ENCODE measurements at regions not wholly inside any gene's neighbourhood (a gene's known extent, or its start where the extent isn't known, plus 50 kb on each side); places are given as distances from the start of the nearest gene placed in this dataset.

- H3K4me1 ChIP-seq (ENCODE audit: insufficient read depth, low read length) = peaks cover 3% of the 10 kb centered on the region
- no peaks in the 10 kb centered on the region for H3K36me3 ChIP-seq (ENCODE audit: insufficient read depth, low read length)
- no peak overlapping the region for H3K27ac Mint-ChIP-seq
- ATAC-seq (ENCODE audit: poor library complexity) = no peak
- POLR2A ChIA-PET = interaction anchor here (1.6 kb wide), 1 partner anchor 14 kb away, joined by 3 read pairs; no protein-coding TSS in a partner anchor
- intact Hi-C loops (cut with DNase I, micrococcal nuclease) = no loop called here
- H3K4me3 ChIP-seq (ENCODE audit: low read length) = no peak overlapping the region
- CTCF ChIA-PET = no interaction called here
- no peak for TF ChIP-seq CTCF (IDR thresholded peaks at IDR 0.05)
- H3K9me3 ChIP-seq (ENCODE audit: control insufficient read depth in 1 of 2, insufficient read depth in 1 of 2, low read length in 2 of 2) = peaks cover 0 to 5% of the 10 kb centered on the region in 2 experiments
- H3K27ac ChIP-seq (ENCODE audit: low read depth in 1 of 2, low read length in 2 of 2) = no peak overlapping the region
- H3K36me3 Mint-ChIP-seq (ENCODE audit: low read depth) = no peaks in the 10 kb centered on the region
- no peak overlapping the region for H3K4me3 Mint-ChIP-seq
- H3K27me3 Mint-ChIP-seq = no peaks in the 10 kb centered on the region
- no peaks in the 10 kb centered on the region for H3K9me3 Mint-ChIP-seq
- DNase-seq = no peak
- no peaks in the 10 kb centered on the region for H3K27me3 ChIP-seq (ENCODE audit: control insufficient read depth in 1 of 2, insufficient read depth in 2 of 2, low read length in 2 of 2)
- H3K4me1 Mint-ChIP-seq (ENCODE audit: low read depth) = no peaks in the 10 kb centered on the region
Observed at GRCh38 chr10:110429301-110429700, 68.4 kb upstream of the DUSP5 start.

- no peaks in the 10 kb centered on the region for H3K27me3 Mint-ChIP-seq
- H3K27ac Mint-ChIP-seq = no peak overlapping the region
- H3K4me1 Mint-ChIP-seq (ENCODE audit: low read depth) = no peaks in the 10 kb centered on the region
- H3K9me3 ChIP-seq (ENCODE audit: control insufficient read depth in 1 of 2, insufficient read depth in 1 of 2, low read length in 2 of 2) = peaks cover 0 to 5% of the 10 kb centered on the region in 2 experiments
- H3K4me3 Mint-ChIP-seq = no peak overlapping the region
- CTCF ChIA-PET = no interaction called here
- no peak overlapping the region for H3K27ac ChIP-seq (ENCODE audit: low read depth in 1 of 2, low read length in 2 of 2)
- TF ChIP-seq CTCF (IDR thresholded peaks at IDR 0.05) = no peak
- ATAC-seq (ENCODE audit: poor library complexity) (no peak), DNase-seq (peak in 1 of 14 experiments; percentile 11)
- no peaks in the 10 kb centered on the region for H3K9me3 Mint-ChIP-seq
- H3K4me3 ChIP-seq (ENCODE audit: low read length) = no peak overlapping the region
- no peaks in the 10 kb centered on the region for H3K36me3 Mint-ChIP-seq (ENCODE audit: low read depth)
- H3K27me3 ChIP-seq (ENCODE audit: control insufficient read depth in 1 of 2, insufficient read depth in 2 of 2, low read length in 2 of 2) = no peaks in the 10 kb centered on the region
- intact Hi-C loops (cut with DNase I, micrococcal nuclease) = no loop called here
- POLR2A ChIA-PET = no interaction called here
- H3K4me1 ChIP-seq (ENCODE audit: insufficient read depth, low read length) = peaks cover 3% of the 10 kb centered on the region
- H3K36me3 ChIP-seq (ENCODE audit: insufficient read depth, low read length) = no peaks in the 10 kb centered on the region
Observed at GRCh38 chr10:110430340-110431273, 67.1 kb upstream of the DUSP5 start.

GRCh38 chr10:110431659-110432058, 66.0 kb upstream of the DUSP5 start:
- intact Hi-C loops (cut with DNase I, micrococcal nuclease) = no loop called here
- H3K36me3 Mint-ChIP-seq (ENCODE audit: low read depth) = no peaks in the 10 kb centered on the region
- no peaks in the 10 kb centered on the region for H3K27me3 Mint-ChIP-seq
- H3K4me1 Mint-ChIP-seq (ENCODE audit: low read depth) = no peaks in the 10 kb centered on the region
- Histone ChIP-seq H3K27ac (ENCODE audit: low read depth in 1 of 2, low read length in 2 of 2) (no peak overlapping the region), H3K4me1 (ENCODE audit: insufficient read depth, low read length) (peaks cover 3% of the 10 kb centered on the region), H3K4me3 (ENCODE audit: low read length) (no peak overlapping the region), H3K9me3 (ENCODE audit: control insufficient read depth in 1 of 2, insufficient read depth in 1 of 2, low read length in 2 of 2) (peaks cover 0 to 5% of the 10 kb centered on the region in 2 experiments), H3K36me3 (ENCODE audit: insufficient read depth, low read length) (no peaks in the 10 kb centered on the region), H3K27me3 (ENCODE audit: control insufficient read depth in 1 of 2, insufficient read depth in 2 of 2, low read length in 2 of 2) (no peaks in the 10 kb centered on the region)
- no peaks in the 10 kb centered on the region for H3K9me3 Mint-ChIP-seq
- TF ChIP-seq CTCF (IDR thresholded peaks at IDR 0.05) = no peak
- peak in 1 of 14 experiments; percentile 20 for DNase-seq
- H3K4me3 Mint-ChIP-seq = no peak overlapping the region
- ATAC-seq (ENCODE audit: poor library complexity) = no peak
- CTCF ChIA-PET = no interaction called here
- POLR2A ChIA-PET = no interaction called here
- no peak overlapping the region for H3K27ac Mint-ChIP-seq
